K562 (cell line): ENCODE measurements at regions not wholly inside any gene's neighbourhood (a gene's known extent, or its start where the extent isn't known, plus 50 kb on each side); places are given as distances from the start of the nearest gene placed in this dataset.

ENCODE experiments used
- ATAC-seq: fragments of 200-7000 bp; cut with Tn5 transposase; 3 replicates; pipeline ENCODE4 v1.9.1; 2020; ENCODE audit warnings: moderate library complexity
- BruUV-seq: library from RNA; stranded (reverse); fragments of 400-500 nt; replicated peaks from 2 replicates; lab custom pipeline; 2021; lab: Mats Ljungman, UMichigan
- CTCF ChIA-PET: fragments of 300-600 bp; formaldehyde crosslinking; extraction: SDS; loops from one replicate; lab custom pipeline; 2021; ENCODE audit warnings: low intra/inter-chr PET ratio; lab: Yijun Ruan, JAX
- POLR2A ChIA-PET: fragments of 300-600, 350-650 bp; sonication (Branson Sonifier 250); formaldehyde crosslinking; extraction: SDS; loops from one replicate; lab custom pipeline; 2021; ENCODE audit warnings: antibody characterized with exemption, inconsistent platforms; lab: Yijun Ruan, JAX
- DNase-seq, 4 experiments: peaks; one replicate each; pipeline versions ENCODE4 v3.0.0 to v3.0.0-alpha.2; 2011 to 2018; ENCODE audit warnings: low spot score in 3 of 4, mixed read lengths in 3 of 4; ENCODE audit errors: extremely low read depth in 1 of 4
- FAIRE-seq: peaks from 2 replicates; lab custom pipeline; 2011; peaks lifted over from hg19 to GRCh38; lab: Jason Lieb, UNC
- H2AFZ ChIP-seq: 2 replicates; pipeline ENCODE4 v1.6.0; 2011; ENCODE audit warnings: low read depth, low read length, control low read depth, inconsistent platforms
- H3K27ac ChIP-seq: fragments of 200-600 bp; 3 replicates; pipeline ENCODE4 v1.8.0; 2011; ENCODE audit warnings: low read depth, mild to moderate bottlenecking, control low read depth, inconsistent platforms, low read length, moderate library complexity, mixed read lengths; ENCODE audit errors: extremely low read depth
- H3K27me3 ChIP-seq, 2 experiments: fragments of 300-600 bp in 1 of 2; 2 replicates in 1 of 2; 3 replicates in 1 of 2; pipeline versions ENCODE4 v1.6.0 to v1.8.0; 2011; ENCODE audit warnings: inconsistent platforms in 2 of 2, low read length in 2 of 2, mild to moderate bottlenecking in 1 of 2, mixed read lengths in 1 of 2, moderate library complexity in 1 of 2; ENCODE audit not compliant: control insufficient read depth in 2 of 2, insufficient read depth in 2 of 2
- H3K36me3 ChIP-seq: fragments of 300-600 bp; 3 replicates; pipeline ENCODE4 v1.8.0; 2011; ENCODE audit warnings: mild to moderate bottlenecking, low read length, inconsistent platforms; ENCODE audit not compliant: control insufficient read depth, insufficient read depth
- H3K4me1 ChIP-seq, 2 experiments: fragments of 200-600 bp in 1 of 2; replicated peaks in 1 of 2; 2 replicates in 1 of 2; 3 replicates in 1 of 2; pipeline versions ENCODE4 v1.5.1 to v1.8.0; 2011; ENCODE audit warnings: inconsistent platforms in 2 of 2, low read length in 2 of 2, mild to moderate bottlenecking in 1 of 2, mixed read lengths in 1 of 2, moderate library complexity in 1 of 2; ENCODE audit not compliant: control insufficient read depth in 2 of 2, insufficient read depth in 2 of 2
- H3K4me2 ChIP-seq: 2 replicates; pipeline ENCODE4 v1.6.1; 2011; ENCODE audit warnings: low read length, control low read depth, inconsistent platforms, mixed read lengths; ENCODE audit not compliant: insufficient read depth
- H3K4me3 ChIP-seq: fragments of 200-600 bp; sonication (generic), shearing (Covaris generic); 2 replicates; pipeline ENCODE4 v1.5.1; 2016; ENCODE audit warnings: control low read depth, inconsistent platforms
- H3K79me2 ChIP-seq: fragments of 200-600 bp; 3 replicates; pipeline ENCODE4 v1.8.0; 2011; ENCODE audit warnings: low read length, inconsistent platforms; ENCODE audit not compliant: control insufficient read depth, insufficient read depth
- H3K9ac ChIP-seq, 2 experiments: 2 replicates each; pipeline versions ENCODE4 v1.6.0 to v1.6.1; 2011; ENCODE audit warnings: low read depth in 2 of 2, low read length in 2 of 2, control low read depth in 1 of 2, inconsistent platforms in 1 of 2, mild to moderate bottlenecking in 1 of 2, mixed read lengths in 1 of 2; ENCODE audit not compliant: insufficient read depth in 1 of 2
- H3K9me1 ChIP-seq: one replicate; pipeline ENCODE4 v1.6.0; 2011; ENCODE audit warnings: inconsistent platforms, mild to moderate bottlenecking, low read length, moderate library complexity; ENCODE audit not compliant: control insufficient read depth, insufficient read depth
- H3K9me3 ChIP-seq: replicated peaks from 2 replicates; pipeline ENCODE4 v1.5.1; 2011; ENCODE audit warnings: low read depth, low read length, inconsistent platforms; ENCODE audit not compliant: control insufficient read depth, insufficient read depth
- H4K20me1 ChIP-seq: replicated peaks from 2 replicates; pipeline ENCODE4 v1.6.1; 2011; ENCODE audit warnings: low read length, inconsistent platforms, mixed read lengths; ENCODE audit not compliant: control insufficient read depth, insufficient read depth
- CC2D1A ChIP-seq: fragments of 450-650 bp; IDR thresholded peaks from 2 replicates; pipeline ENCODE4 v1.6.1; 2017; ENCODE audit warnings: mild to moderate bottlenecking
- CCAR2 ChIP-seq: fragments of 200-400 bp; formaldehyde crosslinking; IDR thresholded peaks from 2 replicates; pipeline ENCODE4 v1.6.1; 2017; ENCODE audit warnings: mild to moderate bottlenecking, low read depth, low read length
- KAT2B ChIP-seq: IDR thresholded peaks from one replicate; pipeline ENCODE4 v1.6.1; 2012; ENCODE audit warnings: low read depth, mild to moderate bottlenecking, control low read depth, inconsistent platforms, low read length, moderate library complexity
- MAX ChIP-seq: sonication (generic); formaldehyde crosslinking; IDR thresholded peaks from 2 replicates; pipeline ENCODE4 v1.9.0; 2022; ENCODE audit warnings: mild to moderate bottlenecking, missing genetic modification reagents
- MIER1 ChIP-seq: fragments of 450-650 bp; IDR thresholded peaks from 2 replicates; pipeline ENCODE4 v1.6.1; 2016; ENCODE audit warnings: antibody characterized with exemption, mild to moderate bottlenecking, low read depth
- PBX2 ChIP-seq, 2 experiments: IDR thresholded peaks in 1 of 2; conservative IDR thresholded peaks in 1 of 2; 2 replicates each; pipeline ENCODE4 v1.6.1; 2016; ENCODE audit warnings: low read depth in 2 of 2, mild to moderate bottlenecking in 1 of 2, missing compliant biosample characterization in 1 of 2, missing genetic modification characterization in 1 of 2, moderate library complexity in 1 of 2
- RAD51 ChIP-seq: fragments of 450-650 bp; IDR thresholded peaks from 2 replicates; pipeline ENCODE4 v1.7.1; 2016; ENCODE audit warnings: low read depth, mild to moderate bottlenecking, borderline replicate concordance
- RBM17 ChIP-seq: fragments of 200-400 bp; formaldehyde crosslinking; IDR thresholded peaks from 2 replicates; pipeline ENCODE4 v1.6.1; 2017; ENCODE audit warnings: low read depth, mild to moderate bottlenecking, low read length, borderline replicate concordance
- ZNF311 ChIP-seq: fragments of 250-450 bp; sonication (Bioruptor Pico); IDR thresholded peaks from 2 replicates; pipeline ENCODE4 v1.4.0; 2020; ENCODE audit warnings: mild to moderate bottlenecking, moderate library complexity
- ZNF398 ChIP-seq: fragments of 250-450 bp; sonication (Bioruptor Pico); IDR thresholded peaks from 2 replicates; pipeline ENCODE4 v1.8.0; 2021; ENCODE audit warnings: moderate library complexity, mild to moderate bottlenecking, inconsistent platforms
- ZNF589 ChIP-seq: fragments of 200-800 bp; sonication (Bioruptor generic); IDR thresholded peaks from 2 replicates; pipeline ENCODE4 v1.6.1; 2016; ENCODE audit warnings: low read depth, missing genetic modification characterization, missing compliant biosample characterization
- ZNF780A ChIP-seq: fragments of 250-450 bp; sonication (Bioruptor Pico); IDR thresholded peaks from 2 replicates; pipeline ENCODE4 v1.5.0; 2021; ENCODE audit warnings: mild to moderate bottlenecking
- WGBS: fragments of 100-300 bp; shearing (Covaris generic); methylation state at CpG from one replicate; pipeline ENCODE4 v1.1.6; 2016; ENCODE audit warnings: low coverage, mixed read lengths; ENCODE audit not compliant: insufficient coverage; ENCODE audit errors: missing lambda C conversion rate; 5-methylcytosine and 5-hydroxymethylcytosine counted together
- in situ Hi-C: fragments of 300-500 bp; cut with MboI; formaldehyde crosslinking; loops from 4 replicates; pipeline ENCODE4 v1.15.0; 2018; ENCODE audit warnings: inconsistent platforms, mixed read lengths
- intact Hi-C: fragments of 100-400 bp; cut with micrococcal nuclease; formaldehyde crosslinking; loops from 2 replicates; pipeline ENCODE4 v1.14.2; 2022

- WGBS, result 0% methylated on average over 1 of the region's 1 CpG
- no peak overlapping the region for H3K9ac ChIP-seq
- ChIA-PET CTCF (no interaction called here), POLR2A (no interaction called here)
- TF ChIP-seq ZNF311 (CRISPR knock-in tag) (no peak), ZNF398 (no peak), PBX2 (CRISPR knock-in tag; IDR thresholded peaks at IDR 0.05; ENCODE audit: low read depth) (no peak), PBX2 (tag; conservative IDR thresholded peaks at IDR 0.05; ENCODE audit: low read depth) (no peak), ZNF780A (no peak), ZNF589 (no peak), CCAR2 (no peak), MIER1 (no peak), CC2D1A (no peak), RBM17 (no peak), KAT2B (no peak), MAX (no peak), RAD51 (no peak)
- ATAC-seq (no peak), FAIRE-seq (no peak), DNase-seq (no peak)
- intact Hi-C loops (no loop called here), in situ Hi-C loops (no loop called here)
- no peaks in the 10 kb centered on the region for H3K79me2 ChIP-seq
- no peaks in the 10 kb centered on the region for H4K20me1 ChIP-seq
- no peaks in the 10 kb centered on the region for H3K9me1 ChIP-seq
- no peaks in the 10 kb centered on the region for H3K36me3 ChIP-seq
- H3K27me3 ChIP-seq, result no peaks in the 10 kb centered on the region
- no peak overlapping the region for H2AFZ ChIP-seq
- BruUV-seq, result no TSS peak
- H3K27ac ChIP-seq, result no peak overlapping the region
- no peak overlapping the region for H3K4me3 ChIP-seq
- H3K4me2 ChIP-seq, result no peak overlapping the region
- H3K9me3 ChIP-seq, result no peaks in the 10 kb centered on the region; the same call in 1 of the 2 replicates
- H3K4me1 ChIP-seq, result no peaks in the 10 kb centered on the region
Measured at GRCh38 chr4:117610706-117611308, 423.5 kb upstream of the NDST3 start.
